Progenitor cell of endocrine pancreas (in vitro differentiated cells): ENCODE measurements at regions not wholly inside any gene's neighbourhood (a gene's known extent, or its start where the extent isn't known, plus 50 kb on each side); places are given as distances from the start of the nearest gene placed in this dataset.

Source experiments
- DNase-seq: peaks from one replicate; pipeline ENCODE4 v3.0.0; 2021; ENCODE audit warnings: low spot score; ENCODE audit not compliant: unreplicated experiment
- H3K27ac Mint-ChIP-seq: 2 replicates; pipeline ENCODE4 v1.8.0; 2021; ENCODE audit warnings: mild to moderate bottlenecking, moderate library complexity, mixed read lengths
- H3K27me3 Mint-ChIP-seq: 2 replicates; pipeline ENCODE4 v1.8.0; 2021; ENCODE audit warnings: mixed read lengths
- H3K36me3 Mint-ChIP-seq: 2 replicates; pipeline ENCODE4 v1.8.0; 2022; ENCODE audit warnings: mixed read lengths; ENCODE audit not compliant: insufficient read depth
- H3K4me1 Mint-ChIP-seq: 2 replicates; pipeline ENCODE4 v1.8.0; 2021; ENCODE audit warnings: low read depth, mixed read lengths
- H3K4me3 Mint-ChIP-seq: 2 replicates; pipeline ENCODE4 v1.8.0; 2021; ENCODE audit warnings: low read depth, mild to moderate bottlenecking, moderate library complexity, mixed read lengths
- H3K9me3 Mint-ChIP-seq: 2 replicates; pipeline ENCODE4 v1.8.0; 2021; ENCODE audit warnings: low read depth, mixed read lengths
- CTCF ChIP-seq: fragments of 200-600 bp; sonication (generic); IDR thresholded peaks from one replicate; pipeline ENCODE4 v1.5.0; 2021; ENCODE audit warnings: antibody characterized with exemption, mild to moderate bottlenecking; ENCODE audit not compliant: unreplicated experiment

GRCh38 chr6:168892031-168892430 lies 361.6 kb downstream of the THBS2 start:
- H3K4me1 Mint-ChIP-seq: peaks cover 19% of the 10 kb centered on the region
- no peak for TF ChIP-seq CTCF
- DNase-seq: no peak

GRCh38 chr6:168890981-168891365 lies 362.7 kb downstream of the THBS2 start:
- TF ChIP-seq CTCF: no peak
- no peak for DNase-seq
- Mint-ChIP-seq H3K27me3 (peaks cover 9% of the 10 kb centered on the region), H3K9me3 (peaks cover 3% of the 10 kb centered on the region), H3K36me3 (peaks cover 5% of the 10 kb centered on the region), H3K4me3 (no peak overlapping the region), H3K4me1 (peaks cover 15% of the 10 kb centered on the region), H3K27ac (no peak overlapping the region)

More at GRCh38 chr6:168892031-168892430, 361.6 kb downstream of the THBS2 start:
- no peak overlapping the region for H3K27ac Mint-ChIP-seq
- peaks cover 3% of the 10 kb centered on the region for H3K9me3 Mint-ChIP-seq
- peaks cover 9% of the 10 kb centered on the region for H3K27me3 Mint-ChIP-seq
- H3K36me3 Mint-ChIP-seq: peaks cover 4% of the 10 kb centered on the region
- H3K4me3 Mint-ChIP-seq: no peak overlapping the region

- Mint-ChIP-seq H3K27ac (no peak overlapping the region), H3K36me3 (peaks cover 5% of the 10 kb centered on the region), H3K27me3 (peaks cover 9% of the 10 kb centered on the region), H3K9me3 (peaks cover 3% of the 10 kb centered on the region), H3K4me1 (peaks cover 10% of the 10 kb centered on the region), H3K4me3 (no peak overlapping the region)
- DNase-seq: no peak
- TF ChIP-seq CTCF: no peak
Observed at GRCh38 chr6:168890306-168890980, 363.2 kb downstream of the THBS2 start.

GRCh38 chr6:168888786-168889345 lies 364.8 kb downstream of the THBS2 start:
- peaks cover 16% of the 10 kb centered on the region for H3K27me3 Mint-ChIP-seq
- peaks cover 6% of the 10 kb centered on the region for H3K4me1 Mint-ChIP-seq
- no peak overlapping the region for H3K4me3 Mint-ChIP-seq
- peaks cover 7% of the 10 kb centered on the region for H3K36me3 Mint-ChIP-seq
- no peak for DNase-seq
- TF ChIP-seq CTCF: no peak
- peaks cover 5% of the 10 kb centered on the region for H3K9me3 Mint-ChIP-seq
- no peak overlapping the region for H3K27ac Mint-ChIP-seq

- Mint-ChIP-seq H3K9me3 (peaks cover 6% of the 10 kb centered on the region), H3K4me1 (peaks cover 6% of the 10 kb centered on the region), H3K27me3 (peaks cover 23% of the 10 kb centered on the region), H3K4me3 (no peak overlapping the region), H3K27ac (no peak overlapping the region), H3K36me3 (peaks cover 8% of the 10 kb centered on the region)
- TF ChIP-seq CTCF: no peak
- no peak for DNase-seq
Observed at GRCh38 chr6:168888102-168888501, 365.5 kb downstream of the THBS2 start.
